ENCODE measurements at regions not wholly inside any gene's neighbourhood (a gene's known extent, or its start where the extent isn't known, plus 50 kb on each side); places are given as distances from the start of the nearest gene placed in this dataset.
A peak's percentile ranks its signal among the peaks of the same experiment; 100 is the strongest.

GRCh38 chr10:124336186-124336585 lies 82.5 kb downstream of the OAT start:
- Histone ChIP-seq H2AFZ (ENCODE audit: low read depth, low read length, poor library complexity, severe bottlenecking) (peak overlapping the region; percentile 1), H3K9ac (ENCODE audit: low read length) (no peak overlapping the region), H3K4me3 (replicated peaks in 1 of 2; ENCODE audit: low read depth in 1 of 2, low read length in 2 of 2) (no peak overlapping the region), H3K79me2 (ENCODE audit: insufficient read depth, low read length) (no peaks in the 10 kb centered on the region), H3K4me1 (ENCODE audit: control insufficient read depth in 1 of 2, insufficient read depth in 2 of 2, low read length in 2 of 2) (0 out of 4 replicates have a peak, but pooled peaks cover 0 to 4% of the 10 kb centered on the region in 2 experiments), H4K20me1 (ENCODE audit: insufficient read depth) (no peaks in the 10 kb centered on the region), H3K27me3 (ENCODE audit: insufficient read depth, low read length) (no peaks in the 10 kb centered on the region), H3K4me2 (ENCODE audit: low read length) (no peak overlapping the region), H3K9me3 (ENCODE audit: control insufficient read depth in 1 of 2, insufficient read depth in 1 of 2, low read depth in 1 of 2, low read length in 2 of 2) (no peaks in the 10 kb centered on the region), H3K9me2 (ENCODE audit: insufficient read depth) (no peaks in the 10 kb centered on the region), H3K36me3 (ENCODE audit: control insufficient read depth in 1 of 2, insufficient read depth in 2 of 2, low read length in 2 of 2) (no peaks in the 10 kb centered on the region), H3K27ac (ENCODE audit: low read depth, low read length) (no peak overlapping the region)
- RAD21 ChIA-PET (ENCODE audit: low non-redundant PET in 1 of 2, low total read pairs in 2 of 2, uncharacterized antibody in 2 of 2, unreplicated experiment in 2 of 2), result no interaction called here
- ATAC-seq (no peak), DNase-seq (ENCODE audit: low read depth, low spot score) (no peak)
- no TSS peak for BruUV-seq (replicated peaks)
- CTCF ChIA-PET, result no interaction called here
- TF ChIP-seq CBX3 (IDR thresholded peaks at IDR 0.05; ENCODE audit: low read depth) (no peak), SP1 (IDR thresholded peaks at IDR 0.05; ENCODE audit: low read depth) (no peak), CTCF (IDR thresholded peaks at IDR 0.05 in 2 of 3, conservative IDR thresholded peaks at IDR 0.05 in 1 of 3; ENCODE audit: borderline replicate concordance in 1 of 3, insufficient read depth in 1 of 3, low read depth in 2 of 3, low read length in 2 of 3) (no peak), FOSL1 (IDR thresholded peaks at IDR 0.05; ENCODE audit: low read depth) (no peak), SIN3A (IDR thresholded peaks at IDR 0.05; ENCODE audit: low read depth) (no peak), JUND (IDR thresholded peaks at IDR 0.05) (no peak), POLR2AphosphoS5 (IDR thresholded peaks at IDR 0.05; ENCODE audit: low read depth, low read length) (no peak), SRF (IDR thresholded peaks at IDR 0.05; ENCODE audit: low read depth) (no peak), REST (IDR thresholded peaks at IDR 0.05; ENCODE audit: low read depth) (no peak), RAD21 (IDR thresholded peaks at IDR 0.05; ENCODE audit: low read depth) (no peak), ATF3 (IDR thresholded peaks at IDR 0.05) (no peak), ZNF274 (IDR thresholded peaks at IDR 0.05; ENCODE audit: low read depth, low read length) (no peak), EZH2phosphoT487 (IDR thresholded peaks at IDR 0.05; ENCODE audit: borderline replicate concordance) (no peak), TCF7L2 (IDR thresholded peaks at IDR 0.05; ENCODE audit: borderline replicate concordance, extremely low read depth, insufficient read depth, insufficient read length) (no peak), ZFX (IDR thresholded peaks at IDR 0.05) (no peak), CEBPB (IDR thresholded peaks at IDR 0.05; ENCODE audit: low read depth) (no peak), EGR1 (IDR thresholded peaks at IDR 0.05; ENCODE audit: low read depth) (no peak)
- POLR2A ChIA-PET, result interaction anchor here (0.6 kb wide), 1 partner anchor 16 kb away, joined by 3 read pairs; no protein-coding TSS in a partner anchor
- intact Hi-C loops (cut with micrococcal nuclease), result no loop called here
